Naive thymus-derived CD4-positive, alpha-beta T cell (primary cell): ENCODE measurements at regions not wholly inside any gene's neighbourhood (a gene's known extent, or its start where the extent isn't known, plus 50 kb on each side); places are given as distances from the start of the nearest gene placed in this dataset.
"Not testable (repeated sequence)": the region's sequence is repeated elsewhere in the genome, so short reads cannot be mapped to it uniquely, and the experiment has no call there.

Source experiments
- ATAC-seq: fragments of 150-1000 bp; cut with Tn5 transposase; 2 replicates; pipeline ENCODE4 v1.10.0; 2021; ENCODE audit warnings: mild to moderate bottlenecking, moderate library complexity
- CTCF ChIA-PET: fragments of 350-600 bp; sonication (Branson Sonifier 250); formaldehyde crosslinking; loops from one replicate; lab custom pipeline; 2021; ENCODE audit warnings: antibody characterized with exemption; lab: Charles Lee
- POLR2A ChIA-PET: fragments of 350-600 bp; sonication (Branson Sonifier 250); formaldehyde crosslinking; loops from one replicate; lab custom pipeline; 2021; ENCODE audit warnings: antibody characterized with exemption, inconsistent platforms; lab: Charles Lee
- DNase-seq, 9 donors: peaks; one replicate each; pipeline versions ENCODE4 v3.0.0 to v3.0.0-alpha.2; 2020 to 2022; ENCODE audit warnings: mixed read lengths in 1 of 9
- H3K27ac ChIP-seq: one replicate; pipeline ENCODE4 v1.7.0; 2013; ENCODE audit warnings: mild to moderate bottlenecking, low read depth, low read length, moderate library complexity
- H3K27me3 ChIP-seq, 2 donors: one replicate each; pipeline ENCODE4 v1.7.0; 2013; ENCODE audit warnings: low read length in 2 of 2, mild to moderate bottlenecking in 2 of 2, moderate library complexity in 2 of 2; ENCODE audit not compliant: control insufficient read depth in 2 of 2, insufficient read depth in 2 of 2
- H3K36me3 ChIP-seq, 3 experiments: 1 replicate in 2 of 3; 2 replicates in 1 of 3; pipeline ENCODE4 v1.7.0; 2013; ENCODE audit warnings: low read length in 3 of 3, mild to moderate bottlenecking in 3 of 3, moderate library complexity in 1 of 3; ENCODE audit not compliant: insufficient read depth in 3 of 3, control insufficient read depth in 2 of 3
- H3K4me1 ChIP-seq, 2 donors: one replicate each; pipeline ENCODE4 v1.7.0; 2013; ENCODE audit warnings: low read length in 2 of 2, mild to moderate bottlenecking in 2 of 2, moderate library complexity in 1 of 2; ENCODE audit not compliant: control insufficient read depth in 2 of 2, insufficient read depth in 2 of 2
- H3K4me3 ChIP-seq: 2 replicates; pipeline ENCODE4 v1.7.0; 2013; ENCODE audit warnings: mild to moderate bottlenecking, low read length
- H3K9me3 ChIP-seq, 3 experiments: 1 replicate in 2 of 3; 2 replicates in 1 of 3; pipeline ENCODE4 v1.7.0; 2013; ENCODE audit warnings: low read length in 3 of 3; ENCODE audit not compliant: control insufficient read depth in 2 of 3
- H3K27ac Mint-ChIP-seq, 9 donors: one replicate each; pipeline ENCODE4 v1.8.0; 2020 to 2022; ENCODE audit warnings: mixed read lengths in 9 of 9, mild to moderate bottlenecking in 8 of 9, moderate library complexity in 5 of 9, inconsistent platforms in 2 of 9
- H3K27me3 Mint-ChIP-seq, 5 donors: one replicate each; pipeline ENCODE4 v1.8.0; 2021 to 2022; ENCODE audit warnings: mixed read lengths in 5 of 5, mild to moderate bottlenecking in 1 of 5
- H3K36me3 Mint-ChIP-seq, 5 donors: one replicate each; pipeline ENCODE4 v1.8.0; 2020 to 2022; ENCODE audit warnings: mixed read lengths in 5 of 5, mild to moderate bottlenecking in 3 of 5, inconsistent platforms in 1 of 5
- H3K4me1 Mint-ChIP-seq, 7 donors: one replicate each; pipeline ENCODE4 v1.8.0; 2020 to 2022; ENCODE audit warnings: mixed read lengths in 7 of 7, mild to moderate bottlenecking in 3 of 7, inconsistent platforms in 1 of 7
- H3K4me3 Mint-ChIP-seq, 10 donors: one replicate each; pipeline ENCODE4 v1.8.0; 2020 to 2022; ENCODE audit warnings: mild to moderate bottlenecking in 10 of 10, mixed read lengths in 10 of 10, moderate library complexity in 6 of 10, inconsistent platforms in 2 of 10
- H3K9me3 Mint-ChIP-seq, 11 donors: one replicate each; pipeline ENCODE4 v1.8.0; 2020 to 2022; ENCODE audit warnings: mixed read lengths in 11 of 11, mild to moderate bottlenecking in 4 of 11, inconsistent platforms in 1 of 11, moderate library complexity in 1 of 11
- intact Hi-C, 2 donors: fragments of 100-400 bp; cut with micrococcal nuclease; formaldehyde crosslinking; loops; one replicate each; pipeline ENCODE4 v1.15.1; 2023

DNA sequence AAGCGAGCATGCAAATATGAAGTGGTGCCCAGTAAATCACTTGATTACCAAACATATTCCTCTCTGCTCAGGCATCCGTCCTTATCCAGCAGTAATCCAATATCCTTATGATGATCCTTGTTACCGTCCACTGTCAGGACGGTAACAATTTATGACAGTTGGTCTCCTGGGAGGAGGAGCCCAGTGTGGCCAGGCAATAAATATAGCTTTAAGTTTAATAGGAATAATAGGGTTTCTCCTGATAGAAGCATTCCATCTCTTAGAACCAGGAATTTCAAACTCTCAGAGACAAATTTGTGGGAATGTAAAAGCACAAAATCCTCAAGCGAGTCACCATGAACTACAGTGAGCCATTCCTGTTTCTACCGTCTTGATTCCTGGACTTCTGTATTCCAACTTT, 171.2 kb upstream of the IL15 start:
- Mint-ChIP-seq H3K4me1 (no peaks in the 10 kb centered on the region), H3K27me3 (peaks cover 0 to 19% (median 4%) of the 10 kb centered on the region in 5 donors), H3K27ac (peak overlapping the region in 1 of 9 donors; percentile 47), H3K4me3 (no peak overlapping the region), H3K9me3 (peaks cover 0 to 5% (median 0%) of the 10 kb centered on the region in 11 donors), H3K36me3 (no peaks in the 10 kb centered on the region)
- no peak for ATAC-seq
- POLR2A ChIA-PET, result no interaction called here
- intact Hi-C loops, result no loop called here
- Histone ChIP-seq H3K4me3 (no peak overlapping the region), H3K36me3 (no peaks in the 10 kb centered on the region), H3K27me3 (no peaks in the 10 kb centered on the region), H3K9me3 (no peaks in the 10 kb centered on the region), H3K27ac (no peak overlapping the region), H3K4me1 (no peaks in the 10 kb centered on the region)
- no peak for DNase-seq
- CTCF ChIA-PET, result no interaction called here

DNA sequence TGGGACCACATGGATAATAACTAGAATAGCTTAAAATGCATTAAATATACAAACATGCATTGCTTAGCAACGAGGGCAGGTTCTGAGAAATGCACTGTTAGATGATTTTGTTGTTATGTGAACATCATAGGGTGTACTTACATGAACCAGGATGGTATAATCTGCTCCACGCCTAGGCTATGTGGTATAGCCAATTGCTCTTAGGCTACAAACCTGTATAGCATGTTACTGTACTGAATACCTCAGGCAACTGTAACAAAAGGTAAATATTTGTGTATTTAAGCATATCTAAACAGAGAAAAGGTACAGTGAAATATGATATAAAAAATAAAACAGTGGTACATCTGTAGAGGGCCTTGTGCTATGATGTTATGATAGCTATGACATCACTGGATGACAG, 169.2 kb upstream of the IL15 start:
- Mint-ChIP-seq H3K4me3 (no peak overlapping the region), H3K27me3 (peaks cover 0 to 19% (median 9%) of the 10 kb centered on the region in 5 donors), H3K36me3 (no peaks in the 10 kb centered on the region), H3K4me1 (no peaks in the 10 kb centered on the region), H3K27ac (no peak overlapping the region), H3K9me3 (peaks cover 0 to 6% (median 0%) of the 10 kb centered on the region in 11 donors)
- no peak for DNase-seq
- Histone ChIP-seq H3K27ac (no peak overlapping the region), H3K27me3 (no peaks in the 10 kb centered on the region), H3K9me3 (no peaks in the 10 kb centered on the region), H3K36me3 (no peaks in the 10 kb centered on the region), H3K4me1 (no peaks in the 10 kb centered on the region), H3K4me3 (no peak overlapping the region)
- ATAC-seq, result no peak
- intact Hi-C loops, result no loop called here
- POLR2A ChIA-PET, result no interaction called here
- CTCF ChIA-PET, result no interaction called here

DNA sequence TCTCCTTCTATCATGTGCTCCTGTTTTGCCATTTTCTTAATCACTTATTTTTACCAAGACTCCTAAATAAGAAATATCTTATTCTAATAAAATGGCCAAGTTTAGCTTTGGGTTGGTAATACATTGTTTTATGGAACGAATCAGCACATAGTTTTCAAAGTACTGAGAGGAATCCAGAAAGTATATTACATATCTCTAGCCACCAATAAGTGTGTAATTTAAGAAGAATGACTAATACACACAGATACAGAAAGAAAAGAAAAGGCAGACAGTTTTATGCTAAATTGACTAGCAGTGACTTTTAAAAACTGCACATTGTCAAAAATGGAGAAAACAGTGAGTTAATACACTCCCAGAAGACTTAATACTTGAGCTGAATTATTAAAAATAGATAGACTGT, 167.0 kb upstream of the IL15 start:
- Mint-ChIP-seq H3K27me3 (peaks cover 0 to 9% (median 4%) of the 10 kb centered on the region in 5 donors), H3K4me1 (no peaks in the 10 kb centered on the region), H3K36me3 (no peaks in the 10 kb centered on the region), H3K27ac (no peak overlapping the region), H3K9me3 (peaks cover 0 to 6% (median 0%) of the 10 kb centered on the region in 11 donors), H3K4me3 (no peak overlapping the region)
- no peak for DNase-seq
- H3K4me3 ChIP-seq, result no peak overlapping the region
- H3K4me1 ChIP-seq, result no peaks in the 10 kb centered on the region
- H3K9me3 ChIP-seq, result no peaks in the 10 kb centered on the region
- no peaks in the 10 kb centered on the region for H3K36me3 ChIP-seq
- ChIA-PET POLR2A (no interaction called here), CTCF (no interaction called here)
- H3K27ac ChIP-seq, result no peak overlapping the region
- no peaks in the 10 kb centered on the region for H3K27me3 ChIP-seq
- no peak for ATAC-seq
- intact Hi-C loops, result no loop called here

DNA sequence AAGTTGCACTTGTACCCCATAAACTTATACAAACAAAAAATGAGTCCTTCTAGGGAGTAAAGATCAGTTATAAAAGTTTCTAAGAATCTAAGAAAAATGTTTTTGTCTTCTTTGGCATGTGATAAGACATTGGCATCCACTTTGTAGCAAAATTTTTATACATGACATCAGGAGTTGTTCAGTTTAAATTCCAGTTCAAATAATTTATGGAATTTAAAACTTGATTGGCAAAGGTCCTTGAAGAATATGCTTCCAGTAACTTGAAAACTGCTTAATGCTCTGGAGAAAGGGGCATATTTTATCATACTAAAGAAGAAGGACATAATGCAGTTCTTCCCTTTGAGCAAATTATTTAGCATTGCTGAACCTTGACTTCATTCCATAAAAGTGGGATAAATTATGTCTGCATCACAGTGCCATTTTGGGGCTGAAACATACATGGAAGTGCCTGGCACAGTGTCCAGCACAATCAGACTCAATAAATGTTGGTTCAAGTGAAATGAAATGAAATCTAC, 163.3 kb upstream of the IL15 start:
- Histone ChIP-seq H3K27ac (no peak overlapping the region), H3K36me3 (no peaks in the 10 kb centered on the region), H3K27me3 (no peaks in the 10 kb centered on the region), H3K4me3 (no peak overlapping the region), H3K9me3 (no peaks in the 10 kb centered on the region), H3K4me1 (no peaks in the 10 kb centered on the region)
- DNase-seq (no peak), ATAC-seq (no peak)
- Mint-ChIP-seq H3K27ac (no peak overlapping the region), H3K27me3 (peaks cover 0 to 9% (median 4%) of the 10 kb centered on the region in 5 donors), H3K36me3 (no peaks in the 10 kb centered on the region), H3K9me3 (peaks cover 0 to 5% (median 0%) of the 10 kb centered on the region in 11 donors), H3K4me3 (no peak overlapping the region), H3K4me1 (no peaks in the 10 kb centered on the region)
- intact Hi-C loops, result no loop called here
- CTCF ChIA-PET, result no interaction called here
- POLR2A ChIA-PET, result no interaction called here

DNA sequence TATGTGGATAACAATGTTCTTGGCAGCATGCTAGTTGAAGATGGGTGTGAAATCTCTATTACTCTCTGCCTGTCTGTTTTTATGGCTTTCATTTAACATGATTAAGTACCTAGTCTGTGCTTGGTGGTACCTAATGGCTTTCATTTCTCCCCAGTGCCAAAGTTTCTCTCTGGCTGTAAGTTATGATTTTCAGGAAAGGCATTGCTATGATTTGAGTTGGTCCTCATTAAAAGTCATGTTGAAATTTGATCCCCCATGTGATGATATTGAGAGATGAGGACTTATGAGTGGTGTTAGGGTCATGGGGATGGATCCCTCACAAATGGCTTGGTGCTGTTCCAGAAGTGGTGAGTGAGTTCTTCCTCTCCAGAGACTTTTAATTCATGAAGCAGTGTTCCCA, 162.4 kb upstream of the IL15 start:
- H3K4me3 ChIP-seq, result no peak overlapping the region
- Mint-ChIP-seq H3K4me1 (no peaks in the 10 kb centered on the region), H3K36me3 (no peaks in the 10 kb centered on the region), H3K27me3 (peaks cover 0 to 9% (median 4%) of the 10 kb centered on the region in 5 donors), H3K4me3 (no peak overlapping the region), H3K9me3 (peaks cover 0 to 5% (median 1%) of the 10 kb centered on the region in 11 donors), H3K27ac (no peak overlapping the region)
- no peaks in the 10 kb centered on the region for H3K4me1 ChIP-seq
- DNase-seq, result no peak
- no peak overlapping the region for H3K27ac ChIP-seq
- intact Hi-C loops, result no loop called here
- no peaks in the 10 kb centered on the region for H3K36me3 ChIP-seq
- POLR2A ChIA-PET, result no interaction called here
- H3K9me3 ChIP-seq, result no peaks in the 10 kb centered on the region
- ATAC-seq, result no peak
- H3K27me3 ChIP-seq, result no peaks in the 10 kb centered on the region
- CTCF ChIA-PET, result no interaction called here

DNA sequence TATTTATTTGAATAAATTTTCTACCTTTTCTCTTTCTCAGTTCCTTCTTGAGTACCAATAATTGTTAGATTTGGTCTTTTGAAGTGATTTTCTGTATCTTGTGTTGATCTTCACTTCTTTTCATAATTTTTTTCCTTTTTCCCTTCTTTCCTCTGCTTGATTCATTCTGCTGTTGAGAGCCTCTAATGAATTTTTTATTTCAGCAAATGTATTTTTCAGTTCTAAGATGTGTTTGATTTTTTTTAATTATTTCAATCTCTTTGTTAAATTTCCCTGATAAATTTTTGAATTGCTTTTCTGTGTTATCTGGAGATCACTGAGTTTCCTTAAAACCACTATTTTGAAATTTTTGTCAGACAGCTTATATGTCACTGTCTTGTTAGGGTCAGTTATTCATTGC, 155.4 kb upstream of the IL15 start:
- ChIA-PET CTCF (no interaction called here), POLR2A (no interaction called here)
- no peak for ATAC-seq
- Mint-ChIP-seq H3K27me3 (no peaks in the 10 kb centered on the region), H3K4me1 (no peaks in the 10 kb centered on the region), H3K27ac (peak overlapping the region in 1 of 9 donors; percentile 26), H3K9me3 (peaks cover 0 to 45% (median 24%) of the 10 kb centered on the region in 11 donors), H3K36me3 (peaks cover 0 to 12% (median 0%) of the 10 kb centered on the region in 5 donors), H3K4me3 (no peak overlapping the region)
- Histone ChIP-seq H3K9me3 (peaks cover 0 to 14% (median 0%) of the 10 kb centered on the region in 3 experiments), H3K4me1 (no peaks in the 10 kb centered on the region), H3K36me3 (no peaks in the 10 kb centered on the region), H3K27ac (no peak overlapping the region), H3K27me3 (no peaks in the 10 kb centered on the region), H3K4me3 (no peak overlapping the region)
- intact Hi-C loops, result no loop called here
- DNase-seq, result no peak

DNA sequence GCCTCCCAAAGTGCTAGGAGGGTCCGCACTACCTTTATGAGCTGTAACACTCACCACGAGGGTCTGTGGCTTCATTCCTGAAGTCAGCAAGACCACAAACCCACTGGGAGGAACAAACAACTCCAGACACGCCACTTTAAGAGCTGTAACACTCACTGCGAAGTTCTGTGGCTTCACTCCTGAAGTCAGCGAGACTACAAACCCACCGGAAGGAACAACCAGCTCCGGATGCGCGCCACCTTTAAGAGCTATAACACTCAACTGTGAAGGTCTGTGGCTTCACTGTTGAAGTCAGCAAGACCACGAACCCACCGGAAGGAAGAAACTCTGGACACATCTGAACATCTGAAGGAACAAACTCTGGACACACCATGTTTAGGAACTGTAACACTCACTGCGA, 152.1 kb upstream of the IL15 start:
- H3K4me3 Mint-ChIP-seq, H3K4me1 ChIP-seq, H3K27ac Mint-ChIP-seq, H3K27me3 ChIP-seq, ATAC-seq, H3K27me3 Mint-ChIP-seq, CTCF ChIA-PET, intact Hi-C loops, H3K4me3 ChIP-seq, H3K36me3 ChIP-seq, H3K4me1 Mint-ChIP-seq, POLR2A ChIA-PET, DNase-seq, H3K27ac ChIP-seq: not testable (repeated sequence)
- H3K9me3 ChIP-seq, result peaks cover 0 to 14% (median 0%) of the 10 kb centered on the region in 3 experiments
- peaks cover 0 to 49% (median 23%) of the 10 kb centered on the region in 11 donors for H3K9me3 Mint-ChIP-seq
- peaks cover 0 to 12% (median 0%) of the 10 kb centered on the region in 5 donors for H3K36me3 Mint-ChIP-seq
